GM19238 (cell line): ENCODE measurements at regions not wholly inside any gene's neighbourhood (a gene's known extent, or its start where the extent isn't known, plus 50 kb on each side); places are given as distances from the start of the nearest gene placed in this dataset.

Source experiments
- DNase-seq: peaks from one replicate; pipeline ENCODE4 v3.0.0; 2011; ENCODE audit warnings: low spot score; ENCODE audit not compliant: insufficient read length

DNA sequence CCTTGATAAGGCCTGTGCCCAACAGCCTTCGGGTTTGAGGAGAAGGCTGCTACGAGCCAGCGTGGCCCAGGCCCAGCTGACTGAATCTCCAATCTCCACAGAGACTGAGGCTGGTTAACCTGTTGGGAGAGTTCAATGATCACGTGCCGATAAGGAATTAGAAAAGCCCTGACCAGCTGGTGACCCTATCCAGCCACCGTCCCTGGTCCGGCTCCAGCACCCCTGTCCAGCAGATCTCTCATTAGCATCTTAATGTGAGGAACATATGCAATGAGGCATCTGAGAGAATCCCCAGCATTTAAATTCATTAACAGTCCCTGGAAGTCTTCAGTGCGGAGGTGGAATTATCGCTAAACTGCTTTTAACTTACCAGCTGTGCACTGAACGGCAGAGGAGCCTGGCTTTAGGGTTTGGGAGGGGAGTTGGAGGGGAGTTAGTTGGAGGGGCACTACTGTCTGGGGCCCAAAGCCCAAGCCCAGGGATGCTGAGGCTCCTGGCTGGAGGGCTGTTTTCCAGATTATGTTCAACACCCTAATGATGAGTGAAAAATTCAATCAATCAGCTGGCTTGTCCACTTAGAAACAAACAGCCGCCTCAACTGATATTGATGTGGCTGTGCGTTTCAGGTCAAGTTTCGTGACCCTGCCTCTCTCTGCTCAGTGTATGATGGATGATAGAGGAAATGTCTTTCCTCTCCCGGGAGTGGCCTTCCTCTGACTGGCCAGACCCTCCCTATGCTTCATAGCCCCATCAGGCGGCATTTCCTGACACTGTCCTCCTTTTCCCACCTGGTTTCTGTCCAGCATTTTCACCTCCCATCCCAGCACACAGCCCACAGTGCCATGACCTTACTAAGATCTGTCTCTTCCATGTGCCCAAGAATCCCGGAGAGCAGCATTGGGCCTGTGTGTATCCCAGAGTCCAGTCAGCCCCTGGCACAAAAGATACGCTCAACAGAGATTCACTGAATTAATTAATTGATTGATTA, 184.5 kb downstream of the CCT6B start:
- no peak for DNase-seq

DNA sequence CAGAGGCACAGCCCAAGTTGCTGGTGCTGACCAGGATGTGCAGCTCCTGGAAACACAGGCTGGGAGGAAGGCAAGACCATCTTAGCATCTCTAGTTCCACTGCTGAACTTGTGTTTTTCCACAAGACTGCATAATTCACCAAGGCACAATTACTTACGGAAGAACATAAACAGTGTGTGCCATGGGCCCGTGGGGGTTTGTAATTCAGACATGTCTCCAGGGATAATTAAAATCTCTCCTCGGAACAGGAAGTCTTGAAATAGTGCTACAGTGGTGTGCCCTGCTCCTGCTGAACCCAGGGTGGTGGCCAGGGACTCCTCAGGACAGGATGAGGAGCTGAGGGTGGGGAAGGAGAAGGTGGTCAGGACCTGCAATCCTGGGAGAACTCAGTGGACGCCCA, 188.2 kb downstream of the CCT6B start:
- DNase-seq = no peak

DNA sequence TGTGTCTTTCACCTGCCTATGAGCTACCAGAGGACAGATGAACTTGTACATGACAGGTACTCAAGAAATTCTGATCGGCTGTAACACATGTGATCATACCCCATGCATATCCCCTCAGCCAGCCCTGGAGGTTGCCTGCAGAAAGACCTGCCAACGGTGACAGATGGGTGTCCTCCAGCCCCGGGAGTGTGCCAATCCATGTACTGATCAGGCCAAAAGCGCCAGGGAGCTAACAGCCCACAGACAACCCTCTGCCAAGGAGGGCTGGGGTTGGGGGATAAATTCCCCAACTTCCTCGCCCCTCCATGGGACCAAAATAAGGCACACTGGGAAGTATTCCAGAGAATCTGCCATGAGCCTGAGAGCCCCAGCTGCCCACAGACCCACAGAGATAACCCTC, 189.4 kb downstream of the CCT6B start:
- DNase-seq = no peak

DNA sequence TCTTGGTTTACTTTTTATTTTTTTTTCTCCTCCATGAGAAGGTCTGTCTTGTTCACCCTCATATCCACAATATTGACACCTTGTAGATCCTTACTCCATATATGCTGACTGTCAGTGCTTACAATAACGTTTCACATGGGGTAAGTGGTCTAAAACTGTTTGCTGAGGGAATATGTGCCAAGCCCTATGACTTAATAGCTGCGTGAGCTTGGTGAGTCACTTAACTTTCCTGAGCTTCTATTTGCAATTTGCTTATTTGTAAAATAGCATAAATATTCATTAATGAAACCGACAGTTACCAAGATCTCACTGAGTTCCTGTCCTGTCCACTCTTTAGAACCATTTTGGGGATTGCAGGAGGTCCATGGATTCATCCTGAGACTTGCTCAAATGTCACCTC, 190.7 kb downstream of the CCT6B start:
- no peak for DNase-seq

DNA sequence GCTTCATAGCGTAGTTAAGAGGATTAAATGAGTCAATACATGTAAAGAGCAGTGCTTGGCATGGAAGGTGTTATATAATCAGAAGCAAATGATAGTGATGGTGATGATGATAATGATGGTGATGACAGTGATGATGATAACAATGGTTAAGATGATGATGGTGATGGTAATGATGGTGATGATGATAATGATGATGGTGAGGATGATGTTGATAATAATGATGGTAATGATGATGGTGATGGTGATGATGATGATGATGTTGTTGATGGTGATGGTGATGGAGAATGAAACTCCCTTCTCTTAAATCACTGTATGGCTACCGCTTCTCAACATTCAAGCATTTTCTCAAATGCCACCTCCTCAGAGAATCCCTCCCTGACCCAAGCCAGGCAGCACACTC, 190.5 kb downstream of the TMEM132E start:
- DNase-seq = no peak

DNA sequence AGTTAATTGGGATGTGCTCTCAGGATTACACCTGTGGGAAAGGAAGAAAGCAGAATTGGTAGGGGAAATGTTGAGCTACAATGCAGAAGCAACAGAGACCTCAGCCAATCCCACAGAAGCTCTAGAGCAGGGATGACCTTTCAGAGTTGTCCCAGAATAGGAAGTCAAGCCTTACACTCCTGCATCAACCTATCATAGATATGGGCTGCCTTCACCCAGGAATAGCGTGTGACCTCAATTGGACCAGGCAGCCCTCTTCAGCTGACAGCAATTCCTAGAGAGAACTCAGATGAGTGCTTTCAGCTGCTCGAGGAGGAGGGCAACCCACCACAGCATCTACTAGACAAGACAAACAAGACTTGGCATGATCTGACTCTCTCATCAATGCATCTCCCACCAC, 189.7 kb downstream of the TMEM132E start:
- DNase-seq = no peak

DNA sequence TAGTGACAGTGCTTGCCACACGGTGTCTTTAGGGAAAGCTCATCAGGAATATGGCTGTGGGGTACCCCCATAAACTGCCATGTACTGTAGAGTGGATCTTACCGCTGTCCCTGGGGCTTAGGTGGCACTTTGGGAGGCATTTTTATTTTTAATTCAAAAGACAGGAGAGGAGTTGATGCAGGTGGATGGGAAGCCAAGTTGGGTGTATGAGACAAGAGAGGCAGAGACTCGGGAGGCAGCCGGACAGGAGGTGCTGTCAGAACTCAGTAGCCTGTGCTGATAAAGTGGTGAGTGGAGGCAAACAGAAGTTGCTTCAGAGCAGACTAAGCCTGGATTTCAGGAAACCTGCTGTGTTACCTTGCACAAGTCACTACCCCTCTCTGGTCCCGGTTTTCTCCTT, 185.9 kb downstream of the TMEM132E start:
- no peak for DNase-seq

DNA sequence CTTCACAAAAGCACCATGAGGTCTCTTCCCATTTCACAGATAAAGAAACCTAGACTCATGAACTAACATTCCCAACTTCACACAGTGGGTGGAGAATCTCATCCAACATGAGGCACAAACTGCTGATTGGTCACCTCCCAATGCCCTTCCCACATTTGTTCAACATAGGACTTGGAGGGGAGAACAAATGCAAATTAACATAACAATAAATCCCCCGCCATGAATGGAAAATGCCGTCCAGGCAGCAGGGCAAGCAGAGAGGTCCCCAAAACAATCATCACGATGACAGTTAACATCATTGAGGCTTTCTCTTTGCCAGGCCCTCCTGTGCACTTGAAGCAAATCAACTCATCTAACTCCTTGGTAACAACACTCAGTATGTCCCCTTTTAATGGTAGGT, 185.3 kb downstream of the TMEM132E start:
- no peak for DNase-seq

DNA sequence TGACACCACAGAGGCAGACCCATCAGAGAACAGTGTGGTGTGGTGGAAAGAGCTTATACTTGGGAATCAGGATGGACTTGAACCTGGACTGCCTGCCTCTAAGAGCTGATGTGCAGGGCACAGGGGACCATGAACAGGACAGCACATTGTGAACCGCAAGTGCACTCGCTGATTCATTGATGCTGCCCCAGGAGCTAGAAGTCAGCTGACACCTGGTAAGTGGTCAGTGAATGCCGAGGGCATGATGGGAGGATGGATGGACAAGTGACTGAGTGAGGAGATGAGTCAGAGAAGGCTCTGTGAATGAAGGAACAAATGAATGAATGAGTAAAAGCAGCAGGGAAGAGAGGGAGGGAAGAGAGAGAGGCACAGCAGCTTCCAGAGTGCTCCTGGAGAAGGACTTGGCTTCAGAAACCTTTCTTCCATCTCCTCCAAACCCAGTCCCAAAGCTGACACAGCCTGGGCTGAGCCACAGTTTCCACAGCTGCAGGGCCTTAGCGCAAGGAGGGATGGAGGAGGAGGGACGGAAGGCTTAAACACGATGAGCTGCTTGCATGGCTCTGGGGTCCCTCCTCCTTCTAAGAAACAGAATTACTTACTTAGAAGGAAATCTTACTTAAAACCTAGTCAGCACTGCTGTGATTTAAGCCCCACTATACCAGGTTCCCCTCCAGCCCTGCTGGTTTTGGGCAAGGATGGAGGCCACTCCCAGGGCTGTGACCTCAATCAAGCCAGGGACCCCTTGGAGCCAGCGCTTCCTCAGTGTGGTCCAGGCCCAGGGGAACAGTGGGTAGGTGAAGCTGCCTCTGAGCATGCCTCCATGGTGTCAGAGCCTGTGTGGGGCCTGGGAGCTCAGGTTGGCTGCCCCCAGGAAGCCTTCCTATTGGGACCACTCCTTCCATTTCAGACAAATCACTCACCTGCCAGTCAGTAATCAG, 184.6 kb downstream of the TMEM132E start:
- DNase-seq = no peak

DNA sequence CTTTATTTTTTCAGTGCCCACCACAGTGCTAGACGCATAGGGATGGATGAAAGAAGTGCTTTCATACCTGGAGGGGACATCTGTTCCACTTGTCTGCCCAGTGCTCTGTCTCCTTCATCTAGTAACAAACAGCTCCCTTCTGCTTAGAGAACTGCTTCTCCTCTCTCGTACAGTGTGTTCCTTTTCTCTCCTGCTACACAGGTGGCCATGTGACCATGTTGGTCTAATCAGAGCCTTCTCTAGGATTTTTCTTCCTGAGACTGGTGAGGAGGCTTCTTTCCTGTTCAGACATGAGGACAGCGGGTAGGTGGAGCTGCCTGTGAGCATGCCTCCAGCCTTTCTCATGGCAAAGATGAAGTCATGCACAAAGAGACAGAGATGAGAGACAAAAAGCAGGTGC, 182.7 kb downstream of the TMEM132E start:
- DNase-seq = no peak

DNA sequence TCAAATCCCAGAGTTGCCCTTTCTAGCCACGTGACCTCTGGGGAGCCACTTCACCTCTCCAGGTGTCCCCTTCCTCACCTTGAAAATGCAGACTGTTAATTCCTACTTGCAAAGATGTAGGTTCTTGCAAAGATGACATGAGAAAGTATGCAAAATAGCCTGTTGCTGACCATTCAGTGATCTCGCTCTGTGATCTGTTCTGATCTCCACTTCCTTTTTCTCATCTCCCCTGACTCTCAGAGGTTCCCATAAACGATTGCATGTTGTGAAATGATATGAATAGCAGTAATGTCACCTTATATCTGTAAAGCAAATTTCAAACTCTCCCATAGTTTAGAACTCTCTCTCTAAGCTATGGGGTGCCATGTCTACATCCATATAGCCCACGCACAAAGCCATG, 182.3 kb downstream of the TMEM132E start:
- DNase-seq = no peak

DNA sequence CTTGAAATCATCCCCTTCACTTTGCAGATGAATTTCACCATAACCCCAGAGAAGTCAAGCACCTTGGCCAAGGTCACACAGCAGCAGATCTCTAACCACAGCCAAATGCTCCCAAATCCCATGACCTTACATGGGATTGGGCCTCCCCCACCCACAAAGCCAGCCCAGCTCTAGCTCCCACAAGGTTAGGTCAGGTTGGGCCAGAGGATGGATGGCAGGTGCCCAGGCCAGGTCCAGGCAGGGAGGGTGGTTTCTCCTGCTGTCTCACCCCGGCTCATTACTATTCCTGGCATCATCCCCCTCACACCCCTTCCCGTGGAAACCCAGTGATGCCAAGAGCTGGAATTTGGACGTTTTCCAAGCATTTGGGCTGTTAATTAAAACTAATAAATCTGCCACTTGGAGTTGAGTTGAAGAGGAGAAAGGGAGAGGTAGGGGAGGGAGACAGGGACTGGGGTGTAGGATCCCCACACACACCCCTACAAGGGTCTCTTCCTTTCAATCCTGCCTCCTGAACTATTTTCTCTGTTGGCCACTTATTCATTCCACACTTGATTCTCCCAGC, 181.6 kb downstream of the TMEM132E start:
- DNase-seq = no peak

DNA sequence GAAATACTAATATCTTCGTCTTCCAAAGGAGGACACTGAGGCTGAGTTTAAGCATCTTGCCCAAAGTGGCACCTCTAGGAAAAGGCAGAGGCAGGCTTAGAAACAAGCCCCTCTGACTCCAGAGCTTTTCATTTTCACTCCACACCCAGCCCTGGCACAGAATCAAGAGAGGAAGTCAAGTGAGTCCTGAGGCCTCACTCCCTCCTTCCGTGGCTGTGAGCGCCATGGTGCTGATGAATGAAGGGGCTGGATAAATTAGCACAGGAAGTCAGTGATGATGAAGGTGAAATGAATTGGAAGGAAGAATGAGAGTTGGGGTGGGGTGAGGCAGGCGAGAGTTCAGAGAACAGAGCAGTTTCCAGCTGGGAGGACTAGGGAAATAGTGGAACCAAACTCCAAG, 179.3 kb downstream of the TMEM132E start:
- DNase-seq = no peak

DNA sequence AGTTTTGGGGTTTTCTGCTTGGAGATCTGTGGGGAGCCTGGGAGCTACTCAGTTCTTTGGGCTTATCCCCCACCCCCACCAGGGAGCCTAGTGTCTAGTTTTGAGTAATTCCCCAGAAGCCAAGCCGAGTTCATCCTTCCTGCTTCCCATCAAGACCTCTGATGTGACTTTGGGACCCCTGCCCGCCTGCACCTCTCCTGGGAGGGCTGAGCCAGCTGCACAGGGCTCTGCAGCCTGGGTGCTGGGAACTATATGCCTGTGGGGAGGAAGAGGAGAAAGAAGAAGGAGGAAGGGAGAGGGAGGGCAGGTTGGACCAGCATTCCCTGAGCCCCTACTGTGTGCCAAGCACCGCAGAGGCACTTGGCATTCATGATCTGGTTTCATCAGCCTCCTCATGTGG, 178.9 kb downstream of the TMEM132E start:
- DNase-seq = no peak

DNA sequence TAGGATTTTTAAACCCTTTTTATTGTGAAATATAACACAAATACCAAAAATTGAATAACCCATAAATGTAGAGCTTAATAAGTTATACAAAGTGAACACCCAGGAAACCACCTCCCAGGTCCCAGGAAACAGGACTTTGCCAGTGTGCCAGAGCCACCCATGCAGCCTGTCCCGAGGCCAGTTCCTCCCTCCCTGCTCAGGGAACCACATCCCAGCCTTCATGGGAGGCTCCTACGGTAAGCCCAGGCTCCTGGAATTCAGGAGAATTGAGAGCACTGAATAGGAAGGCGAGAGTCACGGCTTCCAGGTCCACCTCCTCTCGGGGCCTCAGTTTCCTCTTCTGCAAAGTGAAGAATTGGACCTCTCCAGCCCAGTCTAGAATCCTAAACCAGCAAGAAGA, 178.2 kb downstream of the TMEM132E start:
- no peak for DNase-seq

DNA sequence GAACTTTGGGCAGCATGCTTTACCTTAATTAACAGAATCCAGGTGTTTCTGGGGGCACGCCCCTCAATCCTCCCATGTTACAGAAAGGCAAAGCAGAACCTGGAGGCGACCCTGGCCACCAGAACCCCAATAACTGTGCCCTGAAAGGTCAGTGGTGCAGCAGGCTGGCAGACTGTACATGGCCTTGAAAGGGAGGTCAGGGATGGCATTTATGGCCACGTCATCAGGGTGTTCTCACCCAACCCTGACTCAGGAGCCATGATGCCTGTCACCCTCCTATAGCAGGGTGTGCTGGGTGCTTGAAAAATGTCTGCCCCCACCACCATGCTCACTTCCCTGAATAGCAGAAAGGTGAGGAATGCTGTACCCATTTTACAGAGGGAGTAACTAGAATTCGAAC, 177.7 kb downstream of the TMEM132E start:
- no peak for DNase-seq

DNA sequence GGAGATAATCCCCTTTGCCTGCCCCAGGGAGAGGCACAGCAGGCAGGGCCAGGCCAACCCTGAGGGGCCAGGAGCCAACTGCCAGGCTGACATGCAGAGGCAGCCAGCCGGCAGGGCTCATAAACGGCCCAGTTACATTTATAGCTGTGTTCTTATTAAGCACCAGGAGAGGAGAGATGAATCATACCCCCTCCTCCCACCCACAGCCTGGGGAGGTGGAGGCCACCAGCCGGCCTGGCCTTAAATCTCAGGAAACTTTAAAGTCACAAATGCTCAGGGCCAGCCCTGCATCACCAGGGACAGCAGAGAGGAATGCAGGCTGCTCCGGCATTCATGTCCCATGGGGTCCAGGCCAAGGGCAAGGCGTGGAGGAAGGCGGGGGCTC, 177.2 kb downstream of the TMEM132E start:
- no peak for DNase-seq

DNA sequence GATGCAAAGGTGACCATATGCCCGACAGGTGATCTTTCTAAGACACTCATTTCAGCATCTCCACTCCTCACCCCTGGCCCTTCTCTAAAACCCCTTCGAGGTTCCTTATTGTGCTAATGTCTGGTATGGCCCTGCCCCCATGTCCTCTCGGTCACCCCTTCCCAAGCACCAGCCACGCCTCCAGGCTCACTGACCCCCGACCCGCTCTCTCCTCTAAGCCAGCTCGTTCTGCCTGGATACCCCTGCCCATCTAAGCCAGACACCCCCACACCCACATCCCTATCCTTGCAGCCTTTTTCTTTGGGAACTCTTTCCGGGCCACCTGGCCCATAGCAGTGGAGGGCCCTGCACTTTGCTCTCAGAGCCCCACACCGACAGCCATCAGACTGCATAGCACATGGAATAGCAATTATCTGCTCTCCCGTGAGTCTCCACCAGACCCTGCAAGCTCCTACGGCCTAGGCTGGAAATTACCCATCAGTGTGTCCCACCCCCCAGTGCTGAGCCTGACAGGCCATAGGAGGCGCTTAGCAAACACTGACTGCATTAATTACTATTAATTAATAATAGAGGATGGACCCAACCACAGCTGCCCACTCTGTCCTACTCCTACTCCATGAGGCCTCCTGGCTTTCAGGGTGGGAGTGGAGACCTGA, 176.7 kb downstream of the TMEM132E start:
- no peak for DNase-seq

DNA sequence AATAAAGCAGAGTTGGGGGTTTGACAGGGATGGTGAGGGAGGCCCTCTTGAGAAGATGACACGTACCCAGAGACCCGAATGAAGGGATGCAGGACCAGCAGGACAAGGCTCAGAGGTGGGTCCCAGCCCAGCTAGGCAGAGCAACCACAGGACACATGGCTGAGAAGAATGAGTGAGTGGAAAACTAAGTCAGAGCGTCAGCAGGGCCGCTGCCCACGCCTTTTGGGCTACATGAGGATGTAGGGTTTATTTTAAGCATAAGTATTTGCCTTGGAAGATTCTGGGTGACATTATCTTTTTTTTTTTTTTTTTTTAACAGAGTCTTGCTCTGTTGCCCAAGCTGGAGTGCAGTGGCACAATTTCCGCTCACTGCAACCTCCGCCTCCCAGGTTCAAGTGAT, 176.0 kb downstream of the TMEM132E start:
- DNase-seq = no peak

DNA sequence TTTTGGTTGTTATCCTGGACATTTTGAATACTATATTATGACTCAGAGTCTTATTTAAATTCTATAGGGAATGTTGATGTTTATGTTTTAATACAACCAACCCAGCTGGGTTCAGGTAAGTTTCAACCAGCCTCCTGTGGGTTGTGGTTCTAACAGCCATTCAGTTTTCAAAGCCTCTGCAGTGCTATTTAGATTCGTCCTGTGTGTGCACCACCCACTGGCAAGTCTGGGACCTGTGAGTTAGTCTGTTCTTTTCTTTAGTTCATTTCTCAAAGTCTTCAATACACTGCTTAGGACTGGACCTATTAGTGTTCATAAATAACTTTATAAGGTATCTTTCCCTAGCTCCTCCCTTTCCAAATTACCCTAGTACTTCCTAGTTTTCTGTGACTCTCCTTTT, 170.6 kb downstream of the TMEM132E start:
- no peak for DNase-seq

DNA sequence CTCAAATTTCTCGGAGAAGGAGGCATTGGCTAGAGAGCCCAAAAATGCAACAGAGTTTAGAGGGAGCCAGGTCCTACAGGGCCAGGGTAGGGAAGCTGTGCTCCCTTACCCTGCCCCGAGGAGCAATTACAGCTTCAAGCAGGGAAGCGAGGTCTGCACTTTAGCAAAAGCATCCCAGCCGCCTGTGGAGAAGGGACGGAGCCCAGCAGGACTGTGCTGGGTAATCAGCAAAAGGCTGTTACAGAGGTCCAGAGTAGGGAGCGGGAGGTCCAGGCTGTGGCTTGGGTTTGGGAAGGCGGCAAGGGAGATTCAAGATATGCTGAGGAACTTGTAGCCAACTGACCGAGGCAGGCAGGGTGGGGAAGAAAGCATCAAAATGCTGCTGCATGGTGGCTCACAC, 162.6 kb downstream of the TMEM132E start:
- DNase-seq = no peak
